Psoas muscle (tissue), 7 donors: ENCODE measurements at regions not wholly inside any gene's neighbourhood (a gene's known extent, or its start where the extent isn't known, plus 50 kb on each side); places are given as distances from the start of the nearest gene placed in this dataset.

Experiments
- ATAC-seq, 4 donors: fragments of 200-7000 bp; cut with Tn5 transposase; one replicate each; pipeline ENCODE4 v1.9.1; 2020; ENCODE audit warnings: moderate library complexity in 3 of 4, mild to moderate bottlenecking in 2 of 4
- DNase-seq, 2 donors: peaks; one replicate each; pipeline ENCODE4 v3.0.0-alpha.2; 2020
- H3K27ac ChIP-seq: fragments of 200-600 bp; one replicate; pipeline ENCODE4 v1.8.0; 2022
- H3K27me3 ChIP-seq, 3 donors: fragments of 200-600 bp in 1 of 3; one replicate each; pipeline versions ENCODE4 v1.6.1 to v1.8.0; 2013 to 2022; ENCODE audit warnings: low read length in 2 of 3, mild to moderate bottlenecking in 2 of 3, moderate library complexity in 1 of 3; ENCODE audit not compliant: insufficient read depth in 3 of 3
- H3K36me3 ChIP-seq, 2 donors: fragments of 200-600 bp in 1 of 2; one replicate each; pipeline versions ENCODE4 v1.6.1 to v1.8.0; 2013 to 2022; ENCODE audit warnings: low read depth in 1 of 2, mild to moderate bottlenecking in 1 of 2, moderate library complexity in 1 of 2; ENCODE audit not compliant: insufficient read depth in 1 of 2
- H3K4me1 ChIP-seq: fragments of 200-600 bp; one replicate; pipeline ENCODE4 v1.8.0; 2022
- H3K4me3 ChIP-seq: fragments of 200-600 bp; one replicate; pipeline ENCODE4 v1.8.0; 2022; ENCODE audit warnings: mild to moderate bottlenecking
- H3K9me3 ChIP-seq: fragments of 200-600 bp; one replicate; pipeline ENCODE4 v1.8.0; 2022
- CTCF ChIP-seq: fragments of 200-600 bp; IDR thresholded peaks from one replicate; pipeline ENCODE4 v1.8.0; 2022; ENCODE audit warnings: antibody characterized with exemption
- WGBS, 3 donors: extraction: QIAGEN DNeasy Blood & Tissue Kit; methylation state at CpG; one replicate each; pipeline versions ENCODE4 v1.1.6 to v1.1.7; 2013; 5-methylcytosine and 5-hydroxymethylcytosine counted together
- intact Hi-C, 2 donors: fragments of 100-400 bp; cut with DNase I; formaldehyde crosslinking; loops; one replicate each; pipeline versions ENCODE4 v1.11.0 to v1.14.2; 2022
- donor health status: healthy with polysubstance abuse.
- donor health status: DM: no; HTN: no; CAD: no; lungs with moderate emphysema.
- donor health status: Bipolar disorder and iron deficiency.
- donor health status: healthy.
- donor health status: DM: yes; HTN: yes; CAD: no.
- donor health status: DM: no; HTN: no; CAD: no.
- donor health status: DM: yes; HTN: yes; CAD: no.

GRCh38 chr3:135740751-135741150, 224.8 kb upstream of the PPP2R3A start:
- no peak for ATAC-seq
- intact Hi-C loops = no loop called here

GRCh38 chr3:135751991-135752390, 213.5 kb upstream of the PPP2R3A start:
- DNase-seq (no peak), ATAC-seq (no peak)
- H3K9me3 ChIP-seq = no peaks in the 10 kb centered on the region
- no peak for TF ChIP-seq CTCF
- WGBS, 3 donors = 61 to 80% (median 75%) methylated on average over 4 of the region's 4 CpGs
- no peaks in the 10 kb centered on the region for H3K4me1 ChIP-seq
- intact Hi-C loops = no loop called here
- H3K4me3 ChIP-seq = no peak overlapping the region
- H3K27ac ChIP-seq = no peak overlapping the region
- H3K27me3 ChIP-seq = no peaks in the 10 kb centered on the region
- no peaks in the 10 kb centered on the region for H3K36me3 ChIP-seq

More at GRCh38 chr3:135740751-135741150, 224.8 kb upstream of the PPP2R3A start:
- TF ChIP-seq CTCF = no peak
- Histone ChIP-seq H3K4me1 (no peaks in the 10 kb centered on the region), H3K27ac (no peak overlapping the region), H3K27me3 (no peaks in the 10 kb centered on the region), H3K9me3 (peaks cover 12% of the 10 kb centered on the region), H3K36me3 (no peaks in the 10 kb centered on the region), H3K4me3 (no peak overlapping the region)
- no peak for DNase-seq

GRCh38 chr3:135752851-135753250, 212.7 kb upstream of the PPP2R3A start:
- no peak for TF ChIP-seq CTCF
- no peaks in the 10 kb centered on the region for H3K4me1 ChIP-seq
- H3K27ac ChIP-seq = no peak overlapping the region
- WGBS, 3 donors = 75 to 83% (median 81%) methylated on average over 2 of the region's 2 CpGs
- H3K9me3 ChIP-seq = no peaks in the 10 kb centered on the region
- intact Hi-C loops = no loop called here
- H3K27me3 ChIP-seq = no peaks in the 10 kb centered on the region
- ATAC-seq (no peak), DNase-seq (no peak)
- no peaks in the 10 kb centered on the region for H3K36me3 ChIP-seq
- no peak overlapping the region for H3K4me3 ChIP-seq

- Histone ChIP-seq H3K27ac (no peak overlapping the region), H3K27me3 (no peaks in the 10 kb centered on the region), H3K36me3 (no peaks in the 10 kb centered on the region), H3K9me3 (no peaks in the 10 kb centered on the region), H3K4me3 (no peak overlapping the region), H3K4me1 (no peaks in the 10 kb centered on the region)
- WGBS, 3 donors = 94 to 96% (median 95%) methylated on average over 7 of the region's 7 CpGs
- TF ChIP-seq CTCF = no peak
- DNase-seq (no peak), ATAC-seq (no peak)
- intact Hi-C loops = no loop called here
Measured at GRCh38 chr3:135753506-135753905, 212.0 kb upstream of the PPP2R3A start.

- H3K9me3 ChIP-seq = no peaks in the 10 kb centered on the region
- no peak for DNase-seq
- no peak for TF ChIP-seq CTCF
- no peak overlapping the region for H3K27ac ChIP-seq
- intact Hi-C loops = no loop called here
- no peaks in the 10 kb centered on the region for H3K27me3 ChIP-seq
- ATAC-seq = no peak
- no peaks in the 10 kb centered on the region for H3K36me3 ChIP-seq
- H3K4me3 ChIP-seq = no peak overlapping the region
- WGBS, 3 donors = 55 to 57% (median 55%) methylated on average over 2 of the region's 2 CpGs
- no peaks in the 10 kb centered on the region for H3K4me1 ChIP-seq
Measured at GRCh38 chr3:135755330-135756105, 210.0 kb upstream of the PPP2R3A start.
